Epithelial cell of esophagus (primary cell): ENCODE measurements at regions not wholly inside any gene's neighbourhood (a gene's known extent, or its start where the extent isn't known, plus 50 kb on each side); places are given as distances from the start of the nearest gene placed in this dataset.

Experiments
- DNase-seq: peaks from one replicate; pipeline ENCODE4 v3.0.0; 2010; ENCODE audit warnings: low read depth
- H3K4me3 ChIP-seq: 2 replicates; pipeline ENCODE4 v1.5.1; 2011; ENCODE audit warnings: mild to moderate bottlenecking, low read length, control low read depth
- TF ChIP-seq, protein P1 (sequence below): IDR thresholded peaks from 2 replicates; pipeline ENCODE4 v1.5.1; 2011; ENCODE audit warnings: low read depth, mild to moderate bottlenecking, low read length, control low read depth, inconsistent platforms; ENCODE audit not compliant: insufficient read depth; ENCODE audit errors: missing control alignments

DNA sequence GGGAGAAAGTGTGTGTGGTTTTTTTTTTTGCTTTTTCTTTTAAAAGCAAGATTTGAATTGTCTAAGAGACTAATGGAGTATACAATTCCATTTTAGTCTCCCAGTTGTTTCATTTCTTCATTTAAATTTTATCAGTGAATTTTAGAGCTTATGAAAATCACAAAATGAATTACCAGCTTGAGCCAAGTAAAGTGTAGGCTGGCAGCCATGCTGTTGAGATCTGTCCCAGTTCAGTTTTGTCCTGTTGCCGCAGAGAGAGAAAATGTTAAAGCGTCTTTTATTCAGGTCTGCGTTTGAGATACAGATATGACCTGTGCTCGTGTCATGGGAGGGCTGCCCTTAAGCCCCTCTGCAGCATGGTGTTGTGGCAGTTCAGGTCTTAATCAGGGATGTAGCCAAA, 256.5 kb downstream of the IPO8 start:
- TF ChIP-seq, protein P1, sequence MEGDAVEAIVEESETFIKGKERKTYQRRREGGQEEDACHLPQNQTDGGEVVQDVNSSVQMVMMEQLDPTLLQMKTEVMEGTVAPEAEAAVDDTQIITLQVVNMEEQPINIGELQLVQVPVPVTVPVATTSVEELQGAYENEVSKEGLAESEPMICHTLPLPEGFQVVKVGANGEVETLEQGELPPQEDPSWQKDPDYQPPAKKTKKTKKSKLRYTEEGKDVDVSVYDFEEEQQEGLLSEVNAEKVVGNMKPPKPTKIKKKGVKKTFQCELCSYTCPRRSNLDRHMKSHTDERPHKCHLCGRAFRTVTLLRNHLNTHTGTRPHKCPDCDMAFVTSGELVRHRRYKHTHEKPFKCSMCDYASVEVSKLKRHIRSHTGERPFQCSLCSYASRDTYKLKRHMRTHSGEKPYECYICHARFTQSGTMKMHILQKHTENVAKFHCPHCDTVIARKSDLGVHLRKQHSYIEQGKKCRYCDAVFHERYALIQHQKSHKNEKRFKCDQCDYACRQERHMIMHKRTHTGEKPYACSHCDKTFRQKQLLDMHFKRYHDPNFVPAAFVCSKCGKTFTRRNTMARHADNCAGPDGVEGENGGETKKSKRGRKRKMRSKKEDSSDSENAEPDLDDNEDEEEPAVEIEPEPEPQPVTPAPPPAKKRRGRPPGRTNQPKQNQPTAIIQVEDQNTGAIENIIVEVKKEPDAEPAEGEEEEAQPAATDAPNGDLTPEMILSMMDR: no peak
- DNase-seq: no peak
- no peak overlapping the region for H3K4me3 ChIP-seq

- no peak for DNase-seq
- H3K4me3 ChIP-seq: no peak overlapping the region
- TF ChIP-seq, protein P1: no peak
Observed at GRCh38 chr12:30438601-30439041, 257.0 kb downstream of the IPO8 start.

- H3K4me3 ChIP-seq: no peak overlapping the region
- TF ChIP-seq, protein P1: no peak
- DNase-seq: no peak
Observed at GRCh38 chr12:30437616-30438015, 258.1 kb downstream of the IPO8 start.

DNA sequence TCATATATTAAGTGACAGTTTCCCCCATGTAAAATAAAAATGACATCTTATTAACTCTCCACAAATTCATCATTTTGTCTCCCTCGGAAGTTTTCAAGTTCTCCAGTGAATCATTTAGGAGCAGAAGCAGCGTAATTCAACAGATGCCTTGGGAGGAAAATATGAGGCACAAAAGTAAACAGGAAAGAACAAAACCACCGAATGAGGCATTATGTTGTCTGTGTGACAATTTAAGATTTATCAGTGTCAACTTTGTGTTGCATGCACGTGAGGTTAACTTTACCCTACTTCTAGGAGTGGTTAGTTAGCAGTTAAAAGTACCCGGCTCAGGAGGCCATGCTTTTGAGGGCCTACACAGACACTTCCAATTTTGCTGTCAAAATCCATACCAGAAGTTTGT, 258.6 kb downstream of the IPO8 start:
- TF ChIP-seq, protein P1: no peak
- no peak overlapping the region for H3K4me3 ChIP-seq
- no peak for DNase-seq

DNA sequence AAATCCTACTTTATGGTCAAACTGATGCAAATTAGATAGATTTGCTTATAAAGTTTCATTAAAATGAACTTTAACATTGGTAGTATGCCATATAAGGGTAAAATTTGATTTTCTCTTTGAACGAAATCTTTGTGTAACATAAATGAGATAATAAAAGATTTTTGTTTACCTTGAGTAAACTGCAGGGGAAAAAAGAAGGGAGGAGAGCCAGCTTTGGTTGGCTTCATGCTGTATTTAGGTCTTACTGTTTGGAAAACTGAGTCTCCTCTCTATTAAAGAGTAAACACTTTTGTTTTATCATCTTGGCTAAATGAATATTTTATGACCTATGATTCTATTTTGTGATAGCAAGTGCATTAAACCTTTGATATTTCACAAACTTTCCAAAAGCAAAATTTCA, 267.6 kb downstream of the IPO8 start:
- no peak for DNase-seq
- H3K4me3 ChIP-seq: no peak overlapping the region
- TF ChIP-seq, protein P1: no peak

- TF ChIP-seq, protein P1: no peak
- no peak for DNase-seq
- H3K4me3 ChIP-seq: no peak overlapping the region
Observed at GRCh38 chr12:30427555-30427954, 268.1 kb downstream of the IPO8 start.

DNA sequence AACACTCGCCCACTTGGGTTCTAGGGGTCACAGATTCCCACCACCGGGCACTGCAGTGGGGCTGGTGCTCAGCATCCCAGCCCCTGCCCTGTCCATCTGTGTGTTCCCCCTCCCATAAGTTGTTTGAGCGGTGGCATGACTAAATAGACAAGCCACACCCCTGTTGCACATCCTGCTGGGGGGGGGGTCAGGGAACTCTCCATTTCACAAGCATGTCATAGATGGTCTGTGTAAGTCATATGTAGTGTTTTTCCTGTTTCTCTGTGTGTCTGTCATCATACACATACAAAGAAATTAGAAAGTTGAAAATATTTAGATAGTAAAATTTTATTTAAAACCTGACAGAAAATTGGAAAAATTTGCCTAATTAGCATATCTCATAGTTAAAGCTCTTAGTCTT, 270.2 kb downstream of the IPO8 start:
- TF ChIP-seq, protein P1: no peak
- DNase-seq: no peak
- H3K4me3 ChIP-seq: no peak overlapping the region
